SK-N-SH (cell line): ENCODE measurements at regions not wholly inside any gene's neighbourhood (a gene's known extent, or its start where the extent isn't known, plus 50 kb on each side); places are given as distances from the start of the nearest gene placed in this dataset.

ENCODE experiments used
- CTCF ChIA-PET: fragments of 300-600, 350-600 bp; formaldehyde crosslinking; extraction: SDS; loops from one replicate; lab custom pipeline; 2021; lab: Yijun Ruan, JAX
- POLR2A ChIA-PET: fragments of 350-600 bp; sonication (Branson Sonifier 250); formaldehyde crosslinking; extraction: SDS; loops from one replicate; lab custom pipeline; 2020; ENCODE audit warnings: antibody characterized with exemption, inconsistent platforms; lab: Yijun Ruan, JAX
- DNase-seq: peaks from one replicate; pipeline ENCODE4 v3.0.0; 2012
- H2AFZ ChIP-seq: fragments of 200-600 bp; sonication (generic); 2 replicates; pipeline ENCODE4 v1.8.1; 2016; ENCODE audit warnings: antibody characterized with exemption, mild to moderate bottlenecking, low read depth
- H3F3A ChIP-seq: fragments of 200-600 bp; sonication (generic); replicated peaks from 2 replicates; pipeline ENCODE3; 2016; ENCODE audit warnings: antibody characterized with exemption, mild to moderate bottlenecking; ENCODE audit not compliant: insufficient read depth
- H3K27ac ChIP-seq, 2 experiments: fragments of 200-500 bp in 1 of 2; fragments of 200-600 bp in 1 of 2; sonication (Bioruptor generic) in 1 of 2; sonication (generic), shearing (Covaris generic) in 1 of 2; 2 replicates each; pipeline versions ENCODE4 v1.5.1 to v1.6.1; 2014 to 2016; ENCODE audit warnings: low read depth in 2 of 2, inconsistent platforms in 1 of 2, low read length in 1 of 2, mild to moderate bottlenecking in 1 of 2, mixed read lengths in 1 of 2
- H3K27me3 ChIP-seq: fragments of 200-600 bp; sonication (generic), shearing (Covaris generic); 2 replicates; pipeline ENCODE4 v1.6.1; 2016; ENCODE audit warnings: mixed run types; ENCODE audit not compliant: insufficient read depth
- H3K36me3 ChIP-seq, 2 experiments: fragments of 200-500 bp in 1 of 2; fragments of 200-600 bp in 1 of 2; sonication (Bioruptor generic) in 1 of 2; sonication (generic) in 1 of 2; replicated peaks in 1 of 2; 2 replicates each; pipeline versions ENCODE3 to v1.5.1; 2014 to 2016; ENCODE audit warnings: low read length in 1 of 2, mild to moderate bottlenecking in 1 of 2; ENCODE audit not compliant: insufficient read depth in 2 of 2, control insufficient read depth in 1 of 2
- H3K4me1 ChIP-seq, 2 experiments: fragments of 200-500 bp in 1 of 2; fragments of 200-600 bp in 1 of 2; sonication (Bioruptor generic) in 1 of 2; sonication (generic), shearing (Covaris generic) in 1 of 2; 2 replicates each; pipeline versions ENCODE4 v1.5.1 to v1.6.1; 2014 to 2016; ENCODE audit warnings: low read depth in 1 of 2, low read length in 1 of 2, mixed run types in 1 of 2; ENCODE audit not compliant: insufficient read depth in 2 of 2, control insufficient read depth in 1 of 2
- H3K4me2 ChIP-seq: fragments of 200-600 bp; sonication (generic), shearing (Covaris generic); 2 replicates; pipeline ENCODE4 v1.6.1; 2017; ENCODE audit warnings: mixed run types
- H3K4me3 ChIP-seq, 2 experiments: fragments of 200-500 bp in 1 of 2; fragments of 200-600 bp in 1 of 2; sonication (Bioruptor generic) in 1 of 2; sonication (generic), shearing (Covaris generic) in 1 of 2; 2 replicates each; pipeline versions ENCODE4 v1.5.1 to v1.8.1; 2014 to 2016; ENCODE audit warnings: low read depth in 2 of 2, inconsistent platforms in 1 of 2, low read length in 1 of 2, mild to moderate bottlenecking in 1 of 2, mixed read lengths in 1 of 2, moderate library complexity in 1 of 2
- H3K79me2 ChIP-seq: fragments of 200-600 bp; sonication (generic); 2 replicates; pipeline ENCODE4 v1.8.1; 2017; ENCODE audit warnings: mild to moderate bottlenecking; ENCODE audit not compliant: insufficient read depth
- H3K9ac ChIP-seq: fragments of 200-600 bp; sonication (generic); 2 replicates; pipeline ENCODE4 v1.6.1; 2017; ENCODE audit warnings: mixed run types
- H3K9me2 ChIP-seq: fragments of 200-600 bp; sonication (generic); 2 replicates; pipeline ENCODE4 v1.6.1; 2017; ENCODE audit warnings: mixed run types
- H3K9me3 ChIP-seq: fragments of 200-600 bp; sonication (generic); 2 replicates; pipeline ENCODE4 v1.6.1; 2017; ENCODE audit warnings: mixed run types, mild to moderate bottlenecking, moderate library complexity
- H4K20me1 ChIP-seq: fragments of 200-600 bp; sonication (generic); 2 replicates; pipeline ENCODE4 v1.6.1; 2017; ENCODE audit warnings: mild to moderate bottlenecking, mixed run types; ENCODE audit not compliant: insufficient read depth
- CHD2 ChIP-seq: fragments of 150-350 bp; IDR thresholded peaks from 2 replicates; pipeline ENCODE4 v1.6.1; 2018; ENCODE audit warnings: low read length; ENCODE audit not compliant: partially characterized antibody
- GATA2 ChIP-seq: sonication (generic); formaldehyde crosslinking; IDR thresholded peaks from 2 replicates; pipeline ENCODE4 v1.5.0; 2020; ENCODE audit warnings: mild to moderate bottlenecking, missing genetic modification reagents
- TAF1 ChIP-seq: IDR thresholded peaks from 2 replicates; pipeline ENCODE4 v1.6.1; 2012; ENCODE audit warnings: low read depth, mild to moderate bottlenecking, low read length, moderate library complexity, borderline replicate concordance
- TEAD4 ChIP-seq: IDR thresholded peaks from 2 replicates; pipeline ENCODE4 v1.4.0; 2012; ENCODE audit warnings: mild to moderate bottlenecking, borderline replicate concordance; ENCODE audit not compliant: insufficient read depth
- WGBS: methylation state at CpG from one replicate; pipeline ENCODE4 v1.1.6; 2017; ENCODE audit warnings: low lambda C conversion rate; 5-methylcytosine and 5-hydroxymethylcytosine counted together
- TF ChIP-seq, protein P1 (sequence below): fragments of 150-350 bp; IDR thresholded peaks from 2 replicates; pipeline ENCODE4 v1.6.1; 2016; ENCODE audit warnings: mild to moderate bottlenecking, low read depth, low read length
- TF ChIP-seq, protein P2 (sequence below): IDR thresholded peaks from 2 replicates; pipeline ENCODE4 v1.6.1; 2012; ENCODE audit warnings: mild to moderate bottlenecking, low read depth, low read length, moderate library complexity

DNA sequence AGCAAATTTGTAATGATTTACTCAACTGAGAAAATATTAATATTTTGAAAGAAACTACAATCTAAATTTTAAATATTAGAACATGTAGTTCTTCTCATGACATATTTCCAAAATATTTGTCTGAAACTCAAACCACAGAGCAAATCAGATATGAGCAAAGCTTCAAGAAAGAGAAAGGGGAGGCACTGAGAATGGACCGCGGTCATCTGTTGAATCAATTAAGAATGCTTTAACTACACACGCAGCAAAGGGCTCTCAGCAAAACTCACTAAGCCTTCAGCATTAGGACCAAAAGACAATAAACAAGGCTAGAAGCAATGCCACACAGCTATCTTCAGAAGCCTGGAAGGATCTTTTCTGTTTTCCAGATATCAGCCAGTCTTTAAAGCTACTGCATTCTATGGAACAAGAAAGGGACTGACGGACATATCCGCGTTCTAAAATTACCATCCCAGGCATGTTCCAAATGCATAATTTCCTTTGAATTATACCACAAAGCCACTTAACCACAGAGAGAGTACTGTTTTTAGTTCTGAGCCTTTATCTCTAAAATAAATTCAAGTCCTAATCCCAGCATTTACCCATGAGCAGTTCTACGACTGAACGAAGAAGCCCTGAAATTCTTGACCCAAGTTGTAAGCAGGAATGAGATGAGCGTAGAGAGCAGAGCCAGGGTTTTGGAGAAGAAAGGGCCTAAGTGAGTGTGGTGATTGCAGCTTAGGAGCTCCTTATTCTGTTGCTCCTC lies 513.5 kb downstream of the AGTPBP1 start:
- Histone ChIP-seq H3K4me3 (no peak overlapping the region), H3K27ac (no peak overlapping the region), H3K9ac (no peak overlapping the region), H4K20me1 (no peaks in the 10 kb centered on the region), H3K4me1 (peaks cover 0 to 10% of the 10 kb centered on the region in 2 experiments; a peak in 1 of 4 replicates), H3K4me2 (no peak overlapping the region), H3F3A (peaks cover 15% of the 10 kb centered on the region), H2AFZ (no peak overlapping the region), H3K9me2 (no peaks in the 10 kb centered on the region), H3K9me3 (no peaks in the 10 kb centered on the region), H3K27me3 (no peaks in the 10 kb centered on the region), H3K36me3 (no peaks in the 10 kb centered on the region), H3K79me2 (no peaks in the 10 kb centered on the region)
- TF ChIP-seq, protein P1, sequence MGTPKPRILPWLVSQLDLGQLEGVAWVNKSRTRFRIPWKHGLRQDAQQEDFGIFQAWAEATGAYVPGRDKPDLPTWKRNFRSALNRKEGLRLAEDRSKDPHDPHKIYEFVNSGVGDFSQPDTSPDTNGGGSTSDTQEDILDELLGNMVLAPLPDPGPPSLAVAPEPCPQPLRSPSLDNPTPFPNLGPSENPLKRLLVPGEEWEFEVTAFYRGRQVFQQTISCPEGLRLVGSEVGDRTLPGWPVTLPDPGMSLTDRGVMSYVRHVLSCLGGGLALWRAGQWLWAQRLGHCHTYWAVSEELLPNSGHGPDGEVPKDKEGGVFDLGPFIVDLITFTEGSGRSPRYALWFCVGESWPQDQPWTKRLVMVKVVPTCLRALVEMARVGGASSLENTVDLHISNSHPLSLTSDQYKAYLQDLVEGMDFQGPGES: no peak
- TF ChIP-seq TAF1 (no peak), TEAD4 (no peak), CHD2 (no peak)
- no peak for DNase-seq
- CTCF ChIA-PET: no interaction called here
- WGBS: 85% methylated on average over 9 of the region's 9 CpGs
- POLR2A ChIA-PET: interaction anchor here (1.2 kb wide), 1 partner anchor 18 kb away, joined by 3 read pairs; no protein-coding TSS in a partner anchor

DNA sequence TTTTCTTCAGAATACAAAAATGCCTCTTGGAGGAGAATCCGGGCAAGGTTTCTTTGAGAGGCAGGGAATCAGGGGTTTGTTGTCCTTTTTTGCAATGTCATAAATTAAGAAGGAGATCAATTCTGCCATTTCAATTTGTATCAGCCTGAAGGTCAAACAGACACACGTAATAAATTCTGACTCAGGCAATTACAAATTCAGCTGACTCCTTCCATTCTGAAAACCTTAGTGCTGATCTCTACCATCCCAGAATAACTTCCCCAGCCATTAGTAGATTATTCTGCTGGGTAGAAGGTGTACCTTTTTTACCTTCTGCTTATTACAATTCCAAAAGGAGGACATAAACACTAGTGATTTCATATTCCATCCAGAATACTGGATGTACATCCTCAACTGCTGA lies 516.6 kb downstream of the AGTPBP1 start:
- POLR2A ChIA-PET: no interaction called here
- no peak overlapping the region for H3K9ac ChIP-seq
- H3K9me3 ChIP-seq: no peaks in the 10 kb centered on the region
- no peaks in the 10 kb centered on the region for H3K27me3 ChIP-seq
- no peaks in the 10 kb centered on the region for H4K20me1 ChIP-seq
- H3K79me2 ChIP-seq: no peaks in the 10 kb centered on the region
- peak overlapping the region in 1 of 2 experiments; percentile 15; a peak in 1 of 4 replicates for H3K4me3 ChIP-seq
- 28% methylated on average over 2 of the region's 2 CpGs for WGBS
- no peaks in the 10 kb centered on the region for H3K9me2 ChIP-seq
- TF ChIP-seq, protein P2, sequence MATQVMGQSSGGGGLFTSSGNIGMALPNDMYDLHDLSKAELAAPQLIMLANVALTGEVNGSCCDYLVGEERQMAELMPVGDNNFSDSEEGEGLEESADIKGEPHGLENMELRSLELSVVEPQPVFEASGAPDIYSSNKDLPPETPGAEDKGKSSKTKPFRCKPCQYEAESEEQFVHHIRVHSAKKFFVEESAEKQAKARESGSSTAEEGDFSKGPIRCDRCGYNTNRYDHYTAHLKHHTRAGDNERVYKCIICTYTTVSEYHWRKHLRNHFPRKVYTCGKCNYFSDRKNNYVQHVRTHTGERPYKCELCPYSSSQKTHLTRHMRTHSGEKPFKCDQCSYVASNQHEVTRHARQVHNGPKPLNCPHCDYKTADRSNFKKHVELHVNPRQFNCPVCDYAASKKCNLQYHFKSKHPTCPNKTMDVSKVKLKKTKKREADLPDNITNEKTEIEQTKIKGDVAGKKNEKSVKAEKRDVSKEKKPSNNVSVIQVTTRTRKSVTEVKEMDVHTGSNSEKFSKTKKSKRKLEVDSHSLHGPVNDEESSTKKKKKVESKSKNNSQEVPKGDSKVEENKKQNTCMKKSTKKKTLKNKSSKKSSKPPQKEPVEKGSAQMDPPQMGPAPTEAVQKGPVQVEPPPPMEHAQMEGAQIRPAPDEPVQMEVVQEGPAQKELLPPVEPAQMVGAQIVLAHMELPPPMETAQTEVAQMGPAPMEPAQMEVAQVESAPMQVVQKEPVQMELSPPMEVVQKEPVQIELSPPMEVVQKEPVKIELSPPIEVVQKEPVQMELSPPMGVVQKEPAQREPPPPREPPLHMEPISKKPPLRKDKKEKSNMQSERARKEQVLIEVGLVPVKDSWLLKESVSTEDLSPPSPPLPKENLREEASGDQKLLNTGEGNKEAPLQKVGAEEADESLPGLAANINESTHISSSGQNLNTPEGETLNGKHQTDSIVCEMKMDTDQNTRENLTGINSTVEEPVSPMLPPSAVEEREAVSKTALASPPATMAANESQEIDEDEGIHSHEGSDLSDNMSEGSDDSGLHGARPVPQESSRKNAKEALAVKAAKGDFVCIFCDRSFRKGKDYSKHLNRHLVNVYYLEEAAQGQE: no peak
- no peak for TF ChIP-seq GATA2 (CRISPR knock-in tag)
- TF ChIP-seq, all 33 proteins: peak for 0
- Histone ChIP-seq H3K27ac (peak overlapping the region in 1 of 2 experiments; percentile 85; a peak in 2 of 4 replicates), H3K4me2 (peak overlapping the region; percentile 55), H3F3A (peaks cover 17% of the 10 kb centered on the region), H2AFZ (no peak overlapping the region), H3K4me1 (peaks cover 0 to 10% of the 10 kb centered on the region in 2 experiments; a peak in 1 of 4 replicates), H3K36me3 (no peaks in the 10 kb centered on the region)
- CTCF ChIA-PET: no interaction called here
- no peak for DNase-seq
